Kidney tubule cell (primary cell): ENCODE measurements at regions not wholly inside any gene's neighbourhood (a gene's known extent, or its start where the extent isn't known, plus 50 kb on each side); places are given as distances from the start of the nearest gene placed in this dataset.
"Not testable (repeated sequence)": the region's sequence is repeated elsewhere in the genome, so short reads cannot be mapped to it uniquely, and the experiment has no call there.

Experiments used
- DNase-seq: peaks from one replicate; pipeline ENCODE4 v3.0.0-alpha.2; 2018; ENCODE audit warnings: low spot score

- DNase-seq = no peak
Measured at GRCh38 chr12:90593596-90594295, 361.2 kb downstream of the CCER1 start.

DNA sequence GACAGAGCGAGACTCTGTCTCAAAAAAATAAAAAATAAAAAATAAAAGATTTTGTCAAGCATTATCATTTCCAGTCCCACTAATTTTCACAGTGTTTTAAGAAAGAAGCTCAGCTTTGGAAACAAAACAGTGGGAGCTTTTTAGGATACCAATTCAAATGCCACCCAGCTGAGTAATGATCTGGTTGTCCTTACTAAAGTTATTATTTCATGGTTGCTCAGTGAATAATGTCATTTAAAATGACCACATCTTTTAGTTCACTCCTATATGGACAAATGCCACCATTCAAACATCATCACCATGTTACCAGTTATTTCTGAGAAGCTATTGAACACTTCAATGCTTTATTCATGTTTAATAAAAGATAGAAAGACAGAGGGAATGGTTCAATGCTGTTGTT lies 365.0 kb downstream of the CCER1 start:
- no peak for DNase-seq

GRCh38 chr12:90585640-90586304 lies 369.2 kb downstream of the CCER1 start:
- no peak for DNase-seq

- no peak for DNase-seq
Measured at GRCh38 chr12:90576707-90577106, 378.3 kb downstream of the CCER1 start.

GRCh38 chr12:90575995-90576394 lies 379.0 kb downstream of the CCER1 start:
- DNase-seq = no peak

DNA sequence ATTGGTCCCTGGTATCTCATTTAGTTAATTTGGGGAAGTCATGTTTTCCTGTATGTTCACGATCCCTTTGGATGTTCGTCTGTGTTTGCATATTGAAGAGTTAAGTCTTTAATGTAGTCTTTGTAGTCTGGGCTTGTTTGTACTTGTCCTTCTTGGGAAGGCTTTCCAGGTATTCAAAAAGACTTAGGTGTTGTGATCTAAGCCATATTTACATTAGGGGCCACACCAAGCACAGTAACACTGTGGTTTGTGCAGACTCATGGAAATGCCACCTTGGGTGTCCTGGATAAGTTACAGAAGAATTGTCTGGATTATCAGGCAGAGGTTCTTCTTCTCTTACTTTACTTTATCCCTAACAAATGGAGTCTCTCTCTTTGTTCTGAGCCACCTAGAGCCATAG lies 380.3 kb downstream of the CCER1 start:
- no peak for DNase-seq

- DNase-seq = no peak
Measured at GRCh38 chr12:90572778-90573177, 382.2 kb downstream of the CCER1 start.

- DNase-seq = no peak
Measured at GRCh38 chr12:90569685-90570084, 385.3 kb downstream of the CCER1 start.

DNA sequence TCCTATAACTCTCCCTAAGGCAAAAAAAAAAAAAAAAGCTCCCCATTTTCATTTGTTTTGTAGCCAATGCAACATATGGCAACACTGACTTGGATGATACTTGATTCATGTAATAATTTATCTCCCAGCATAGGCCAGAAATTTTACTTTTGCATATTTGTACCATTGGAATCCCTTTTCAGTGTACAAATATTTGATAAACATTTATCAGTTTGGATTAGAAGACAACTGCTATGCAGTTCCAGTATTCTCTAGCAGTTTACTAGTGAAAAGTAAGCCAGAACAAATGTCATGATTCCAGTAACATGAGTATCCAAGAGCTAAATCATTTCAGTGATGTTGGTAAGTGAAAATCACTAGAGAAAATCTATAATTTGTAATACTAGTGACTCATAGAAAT lies 392.3 kb downstream of the CCER1 start:
- DNase-seq = no peak

GRCh38 chr12:90548595-90548994 lies 406.4 kb downstream of the CCER1 start:
- DNase-seq = no peak

DNA sequence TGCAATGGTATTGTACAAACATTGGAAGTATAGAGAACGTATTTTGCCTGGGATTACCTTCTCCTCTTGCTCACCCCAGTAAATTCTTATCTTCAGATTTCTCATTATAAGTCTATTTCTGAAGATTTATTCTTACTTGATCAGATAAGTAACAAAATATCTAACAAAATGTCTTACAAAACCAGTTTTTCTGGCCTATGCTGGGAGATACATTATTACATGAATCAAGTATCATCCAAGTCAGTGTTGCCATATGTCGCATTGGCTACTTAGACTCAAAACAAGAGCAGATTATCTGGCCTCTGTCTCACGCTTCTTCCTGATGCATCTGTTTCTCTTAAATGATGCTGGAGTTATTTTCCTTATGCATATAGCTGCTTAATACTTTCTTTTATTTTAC lies 408.5 kb downstream of the CCER1 start:
- DNase-seq = no peak

DNA sequence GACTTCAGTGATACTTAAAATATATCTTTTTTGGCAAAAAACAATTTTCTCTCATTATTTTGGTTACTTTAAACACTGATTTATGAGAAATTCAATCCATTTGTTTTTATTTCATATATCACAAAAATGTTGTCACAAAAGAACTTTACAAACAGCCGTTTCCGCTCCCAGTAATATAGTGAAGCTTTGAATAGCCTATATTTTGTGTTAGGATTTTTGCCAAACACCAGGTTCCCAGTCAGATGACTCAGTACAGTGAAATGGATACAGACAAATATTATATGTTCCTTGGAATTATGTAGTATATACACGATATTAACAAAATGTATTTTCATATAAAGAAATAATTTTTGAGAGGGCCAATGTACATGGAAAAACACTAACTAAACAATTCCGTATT lies 411.1 kb downstream of the CCER1 start:
- no peak for DNase-seq

DNA sequence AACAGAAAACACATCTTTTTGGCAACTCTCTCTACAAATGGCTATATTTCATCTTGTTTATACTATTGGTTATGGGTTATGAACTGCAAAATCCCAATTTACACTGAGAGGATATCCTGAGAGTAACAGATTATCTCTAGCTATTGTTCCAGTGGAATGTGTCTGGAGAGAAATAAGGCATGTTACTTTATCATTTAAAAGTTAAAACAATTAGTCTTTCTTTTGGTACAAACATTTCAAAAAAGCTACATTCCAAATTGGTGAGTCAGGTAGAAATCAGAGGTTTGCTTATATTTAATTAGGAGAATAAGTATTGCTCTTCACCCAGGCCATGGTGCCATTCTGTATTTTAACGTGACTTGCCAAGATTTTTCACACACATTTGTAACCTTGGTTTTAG lies 411.6 kb downstream of the CCER1 start:
- no peak for DNase-seq

DNA sequence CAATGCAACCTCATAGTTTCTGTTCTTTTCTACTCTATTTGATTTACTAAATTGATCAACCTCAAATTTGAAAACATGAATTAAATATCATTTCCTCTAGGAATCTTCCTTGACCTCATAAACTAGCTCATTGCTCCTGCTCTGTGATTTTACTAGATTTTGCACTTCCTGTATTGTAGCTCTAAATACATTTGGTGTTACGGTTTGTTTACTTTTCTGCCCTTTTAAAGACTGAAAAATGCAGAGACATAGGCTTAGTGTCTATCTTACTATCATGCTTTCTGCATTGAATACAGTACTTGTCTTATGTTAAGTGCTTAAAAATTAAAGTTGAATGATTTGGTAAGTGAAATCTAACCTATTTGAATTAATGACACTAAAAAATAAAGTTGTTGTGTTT lies 412.1 kb downstream of the CCER1 start:
- not testable (repeated sequence) for DNase-seq

GRCh38 chr12:90533828-90534227 lies 421.1 kb downstream of the CCER1 start:
- DNase-seq = not testable (repeated sequence)

- no peak for DNase-seq
Measured at GRCh38 chr12:90520002-90520734, 434.8 kb downstream of the CCER1 start.

GRCh38 chr12:90519285-90519684 lies 435.7 kb downstream of the CCER1 start:
- no peak for DNase-seq

GRCh38 chr12:90515199-90516175 lies 439.5 kb downstream of the CCER1 start:
- DNase-seq = peak; percentile 2

- no peak for DNase-seq
Measured at GRCh38 chr12:90514325-90514724, 440.7 kb downstream of the CCER1 start.

- no peak for DNase-seq
Measured at GRCh38 chr12:90512518-90512917, 442.5 kb downstream of the CCER1 start.

GRCh38 chr12:90510948-90511347 lies 444.0 kb downstream of the CCER1 start:
- DNase-seq = peak; percentile 59

DNA sequence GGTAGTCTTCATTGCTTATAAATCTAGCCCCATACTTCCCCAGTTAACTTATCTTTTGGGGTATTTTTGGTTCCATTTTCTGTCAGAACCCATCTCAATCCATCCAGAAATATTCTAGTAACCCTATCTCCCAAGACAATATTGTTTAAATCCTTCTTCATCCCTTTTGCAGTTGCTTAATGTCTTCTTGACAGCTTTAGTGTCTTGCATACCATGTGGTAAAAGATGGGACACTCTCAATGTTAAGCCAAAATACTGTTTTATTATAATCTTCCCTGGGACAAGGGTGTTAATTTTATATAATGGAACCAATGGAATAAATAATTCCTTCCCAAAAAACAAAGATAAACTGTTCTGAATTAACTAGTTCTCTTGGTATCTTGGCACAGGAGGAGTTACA lies 450.2 kb downstream of the CCER1 start:
- no peak for DNase-seq
